ENCODE measurements at regions not wholly inside any gene's neighbourhood (a gene's known extent, or its start where the extent isn't known, plus 50 kb on each side); places are given as distances from the start of the nearest gene placed in this dataset.

DNA sequence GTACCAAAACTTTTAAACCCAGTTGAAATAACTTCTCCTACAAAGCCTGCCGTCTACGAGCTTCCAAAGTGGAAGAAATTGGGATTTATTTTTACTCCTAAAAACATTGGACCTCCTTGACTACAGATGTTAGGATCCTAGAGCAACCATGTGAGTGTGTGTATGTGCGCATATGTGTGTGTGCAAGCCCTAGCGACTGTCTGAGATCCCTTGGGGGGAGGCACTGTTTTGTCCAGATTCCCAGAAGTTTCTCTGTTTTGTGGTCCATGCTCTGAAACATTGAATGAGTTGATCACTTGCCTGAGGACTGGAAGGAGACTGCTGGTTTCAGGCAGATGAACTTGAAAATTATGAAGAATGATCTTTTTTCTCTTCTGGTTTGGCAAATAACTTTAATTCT is 312.3 kb upstream of the ZNF32 start:
- TF ChIP-seq POLR2AphosphoS5 (IDR thresholded peaks at IDR 0.05; ENCODE audit: low read depth, low read length) = no peak
- TF ChIP-seq, protein P1, sequence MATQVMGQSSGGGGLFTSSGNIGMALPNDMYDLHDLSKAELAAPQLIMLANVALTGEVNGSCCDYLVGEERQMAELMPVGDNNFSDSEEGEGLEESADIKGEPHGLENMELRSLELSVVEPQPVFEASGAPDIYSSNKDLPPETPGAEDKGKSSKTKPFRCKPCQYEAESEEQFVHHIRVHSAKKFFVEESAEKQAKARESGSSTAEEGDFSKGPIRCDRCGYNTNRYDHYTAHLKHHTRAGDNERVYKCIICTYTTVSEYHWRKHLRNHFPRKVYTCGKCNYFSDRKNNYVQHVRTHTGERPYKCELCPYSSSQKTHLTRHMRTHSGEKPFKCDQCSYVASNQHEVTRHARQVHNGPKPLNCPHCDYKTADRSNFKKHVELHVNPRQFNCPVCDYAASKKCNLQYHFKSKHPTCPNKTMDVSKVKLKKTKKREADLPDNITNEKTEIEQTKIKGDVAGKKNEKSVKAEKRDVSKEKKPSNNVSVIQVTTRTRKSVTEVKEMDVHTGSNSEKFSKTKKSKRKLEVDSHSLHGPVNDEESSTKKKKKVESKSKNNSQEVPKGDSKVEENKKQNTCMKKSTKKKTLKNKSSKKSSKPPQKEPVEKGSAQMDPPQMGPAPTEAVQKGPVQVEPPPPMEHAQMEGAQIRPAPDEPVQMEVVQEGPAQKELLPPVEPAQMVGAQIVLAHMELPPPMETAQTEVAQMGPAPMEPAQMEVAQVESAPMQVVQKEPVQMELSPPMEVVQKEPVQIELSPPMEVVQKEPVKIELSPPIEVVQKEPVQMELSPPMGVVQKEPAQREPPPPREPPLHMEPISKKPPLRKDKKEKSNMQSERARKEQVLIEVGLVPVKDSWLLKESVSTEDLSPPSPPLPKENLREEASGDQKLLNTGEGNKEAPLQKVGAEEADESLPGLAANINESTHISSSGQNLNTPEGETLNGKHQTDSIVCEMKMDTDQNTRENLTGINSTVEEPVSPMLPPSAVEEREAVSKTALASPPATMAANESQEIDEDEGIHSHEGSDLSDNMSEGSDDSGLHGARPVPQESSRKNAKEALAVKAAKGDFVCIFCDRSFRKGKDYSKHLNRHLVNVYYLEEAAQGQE (IDR thresholded peaks at IDR 0.05; ENCODE audit: insufficient read depth in 1 of 2, low read depth in 2 of 2, low read length in 2 of 2) = no peak
- no peak for TF ChIP-seq FOXP2 (optimal IDR thresholded peaks at IDR 0.05; ENCODE audit: borderline replicate concordance, extremely low read depth, extremely low read length, insufficient read depth)
